ENCODE measurements at regions not wholly inside any gene's neighbourhood (a gene's known extent, or its start where the extent isn't known, plus 50 kb on each side); places are given as distances from the start of the nearest gene placed in this dataset.

DNA sequence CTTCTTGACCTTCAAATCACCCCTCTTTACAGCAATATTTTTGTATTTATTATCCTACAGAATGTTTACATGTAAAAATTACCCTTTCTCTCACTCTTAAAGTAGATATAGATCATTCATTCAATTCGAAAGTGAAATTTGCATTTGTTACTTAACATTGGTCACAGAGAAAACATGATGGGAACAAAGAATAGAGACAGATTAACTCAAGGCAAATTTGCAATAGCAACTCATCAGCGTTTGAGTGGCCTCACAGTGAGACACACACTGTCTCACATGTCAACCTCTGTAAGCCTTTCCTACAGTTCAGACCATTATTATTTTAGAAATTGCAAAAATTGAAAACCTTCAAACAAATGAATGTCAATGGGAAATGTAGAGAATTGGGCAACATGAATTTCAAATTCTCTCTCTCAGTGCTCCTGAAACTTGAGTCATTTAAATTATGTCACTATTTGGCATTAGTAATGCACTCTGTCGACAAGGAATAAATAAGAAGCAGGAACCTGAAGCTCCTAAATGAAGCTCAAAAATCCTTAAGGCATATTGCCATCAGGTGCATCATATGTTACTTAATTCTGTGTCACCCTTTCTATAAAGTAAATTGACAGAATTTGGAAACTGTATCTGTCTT lies 148.3 kb upstream of the ANXA10 start:
- Mint-ChIP-seq H3K4me3 (no peak overlapping the region), H3K36me3 (ENCODE audit: low read depth) (no peaks in the 10 kb centered on the region), H3K27ac (ENCODE audit: unreplicated experiment) (no peak overlapping the region), H3K27me3 (ENCODE audit: low read depth) (no peaks in the 10 kb centered on the region), H3K9me3 (peaks cover 3% of the 10 kb centered on the region), H3K4me1 (no peaks in the 10 kb centered on the region)
- no peak for DNase-seq (ENCODE audit: low read depth, low spot score)
- TF ChIP-seq, protein P1, sequence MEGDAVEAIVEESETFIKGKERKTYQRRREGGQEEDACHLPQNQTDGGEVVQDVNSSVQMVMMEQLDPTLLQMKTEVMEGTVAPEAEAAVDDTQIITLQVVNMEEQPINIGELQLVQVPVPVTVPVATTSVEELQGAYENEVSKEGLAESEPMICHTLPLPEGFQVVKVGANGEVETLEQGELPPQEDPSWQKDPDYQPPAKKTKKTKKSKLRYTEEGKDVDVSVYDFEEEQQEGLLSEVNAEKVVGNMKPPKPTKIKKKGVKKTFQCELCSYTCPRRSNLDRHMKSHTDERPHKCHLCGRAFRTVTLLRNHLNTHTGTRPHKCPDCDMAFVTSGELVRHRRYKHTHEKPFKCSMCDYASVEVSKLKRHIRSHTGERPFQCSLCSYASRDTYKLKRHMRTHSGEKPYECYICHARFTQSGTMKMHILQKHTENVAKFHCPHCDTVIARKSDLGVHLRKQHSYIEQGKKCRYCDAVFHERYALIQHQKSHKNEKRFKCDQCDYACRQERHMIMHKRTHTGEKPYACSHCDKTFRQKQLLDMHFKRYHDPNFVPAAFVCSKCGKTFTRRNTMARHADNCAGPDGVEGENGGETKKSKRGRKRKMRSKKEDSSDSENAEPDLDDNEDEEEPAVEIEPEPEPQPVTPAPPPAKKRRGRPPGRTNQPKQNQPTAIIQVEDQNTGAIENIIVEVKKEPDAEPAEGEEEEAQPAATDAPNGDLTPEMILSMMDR (conservative IDR thresholded peaks at IDR 0.05): no peak

DNA sequence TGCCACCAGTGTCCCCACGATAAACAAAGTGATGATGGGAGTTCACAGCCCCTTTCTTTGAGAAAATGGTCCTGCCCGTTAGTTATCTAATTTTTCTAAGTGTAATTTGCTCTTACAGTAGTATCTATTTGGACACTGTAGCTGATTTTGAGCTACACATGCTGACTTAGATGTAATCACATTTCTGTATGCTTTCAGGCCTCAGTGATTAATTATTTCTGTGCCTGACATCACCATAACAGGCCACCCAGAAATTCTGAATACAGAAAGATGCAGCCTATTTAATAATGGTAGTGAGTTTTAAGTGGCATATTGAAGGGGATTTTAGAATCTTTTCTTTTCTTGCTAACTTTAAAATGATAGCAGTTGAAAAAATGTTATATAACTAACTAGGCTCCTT lies 147.6 kb upstream of the ANXA10 start:
- no peak for DNase-seq (ENCODE audit: low read depth, low spot score)
- Mint-ChIP-seq H3K9me3 (peaks cover 3% of the 10 kb centered on the region), H3K4me3 (no peak overlapping the region), H3K36me3 (ENCODE audit: low read depth) (no peaks in the 10 kb centered on the region), H3K27ac (ENCODE audit: unreplicated experiment) (no peak overlapping the region), H3K27me3 (ENCODE audit: low read depth) (no peaks in the 10 kb centered on the region), H3K4me1 (no peaks in the 10 kb centered on the region)
- TF ChIP-seq, protein P1 (conservative IDR thresholded peaks at IDR 0.05): no peak

DNA sequence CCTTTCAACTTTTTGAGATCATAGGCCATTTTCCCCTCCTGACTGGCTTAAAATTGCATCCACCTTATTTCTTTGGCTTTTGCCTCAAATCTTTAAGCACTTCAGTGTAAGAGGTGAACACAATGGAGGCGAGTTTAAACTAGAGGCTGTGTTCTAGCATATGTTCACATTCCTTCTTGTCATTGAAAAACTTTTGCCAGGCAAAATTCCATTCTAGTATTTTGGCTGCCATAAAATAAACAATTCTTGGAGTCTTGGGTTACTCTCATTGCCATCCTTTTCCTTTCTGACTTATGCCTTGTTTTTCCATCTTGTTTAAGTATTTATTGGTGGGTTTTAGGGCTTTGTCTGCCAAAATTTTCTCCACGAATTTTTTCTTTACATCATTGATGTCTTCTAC lies 137.3 kb upstream of the ANXA10 start:
- no peak overlapping the region for H3K4me3 Mint-ChIP-seq
- TF ChIP-seq, protein P1 (conservative IDR thresholded peaks at IDR 0.05): no peak
- no peak for DNase-seq (ENCODE audit: low read depth, low spot score)
- H3K4me1 Mint-ChIP-seq: no peaks in the 10 kb centered on the region
- H3K27ac Mint-ChIP-seq (ENCODE audit: unreplicated experiment): no peak overlapping the region
- H3K36me3 Mint-ChIP-seq (ENCODE audit: low read depth): no peaks in the 10 kb centered on the region
- peaks cover 29% of the 10 kb centered on the region for H3K9me3 Mint-ChIP-seq
- H3K27me3 Mint-ChIP-seq (ENCODE audit: low read depth): no peaks in the 10 kb centered on the region

DNA sequence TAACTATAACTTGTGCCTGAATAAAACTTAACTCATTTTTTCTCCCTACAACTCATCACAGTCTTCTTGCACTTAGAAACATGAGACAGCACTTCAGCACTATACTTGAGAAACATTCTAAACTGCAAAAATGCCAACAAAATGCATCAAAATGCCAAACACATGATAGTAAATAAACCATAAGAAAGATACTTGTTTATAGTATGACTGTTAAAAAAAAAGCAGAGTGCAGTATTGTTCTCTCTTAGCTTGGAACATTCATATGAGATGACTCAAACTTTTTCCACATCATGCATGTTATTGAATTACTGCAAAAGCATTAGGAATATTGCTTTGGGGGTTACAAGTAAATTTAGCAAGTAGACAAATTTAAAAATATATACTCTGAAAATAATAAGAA lies 135.7 kb upstream of the ANXA10 start:
- TF ChIP-seq, protein P1 (conservative IDR thresholded peaks at IDR 0.05): no peak
- Mint-ChIP-seq H3K4me1 (no peaks in the 10 kb centered on the region), H3K9me3 (peaks cover 31% of the 10 kb centered on the region), H3K36me3 (ENCODE audit: low read depth) (no peaks in the 10 kb centered on the region), H3K4me3 (no peak overlapping the region), H3K27ac (ENCODE audit: unreplicated experiment) (no peak overlapping the region), H3K27me3 (ENCODE audit: low read depth) (no peaks in the 10 kb centered on the region)
- no peak for DNase-seq (ENCODE audit: low read depth, low spot score)

DNA sequence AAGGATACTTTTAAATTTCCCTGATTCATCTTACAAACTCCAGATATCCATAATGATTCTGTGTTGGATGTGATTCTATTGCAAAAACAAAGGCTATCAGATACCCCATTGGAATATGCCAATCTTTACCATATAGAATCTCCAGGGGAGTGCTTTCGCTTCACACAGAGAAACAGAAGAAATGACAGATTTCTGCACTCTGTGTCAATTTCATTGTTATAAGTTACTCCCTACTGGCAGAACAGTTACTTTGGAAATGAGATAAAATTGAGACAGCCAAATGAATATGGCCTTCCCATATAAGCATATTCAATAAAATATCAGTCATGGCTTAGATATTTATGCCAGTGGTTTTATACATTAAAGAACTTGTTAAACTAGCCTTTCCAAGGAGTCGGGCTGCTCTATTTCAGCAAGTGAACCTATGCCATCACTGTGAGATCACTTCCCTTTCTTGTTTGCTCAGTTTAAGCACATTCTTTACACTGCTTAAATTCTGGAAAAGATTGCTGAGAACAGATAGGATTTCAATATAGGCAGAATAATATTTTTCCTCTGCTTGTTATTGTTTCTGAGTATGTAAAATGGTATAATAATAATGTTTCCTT lies 127.5 kb upstream of the ANXA10 start:
- H3K36me3 Mint-ChIP-seq (ENCODE audit: low read depth): peaks cover 3% of the 10 kb centered on the region
- H3K27me3 Mint-ChIP-seq (ENCODE audit: low read depth): no peaks in the 10 kb centered on the region
- TF ChIP-seq, protein P1 (conservative IDR thresholded peaks at IDR 0.05): no peak
- no peak overlapping the region for H3K27ac Mint-ChIP-seq (ENCODE audit: unreplicated experiment)
- DNase-seq (ENCODE audit: low read depth, low spot score): no peak
- H3K4me1 Mint-ChIP-seq: no peaks in the 10 kb centered on the region
- H3K4me3 Mint-ChIP-seq: no peak overlapping the region
- H3K9me3 Mint-ChIP-seq: peaks cover 6% of the 10 kb centered on the region

Measured in neural crest cell (in vitro differentiated cells).